ENCODE measurements at regions not wholly inside any gene's neighbourhood (a gene's known extent, or its start where the extent isn't known, plus 50 kb on each side); places are given as distances from the start of the nearest gene placed in this dataset.

DNA sequence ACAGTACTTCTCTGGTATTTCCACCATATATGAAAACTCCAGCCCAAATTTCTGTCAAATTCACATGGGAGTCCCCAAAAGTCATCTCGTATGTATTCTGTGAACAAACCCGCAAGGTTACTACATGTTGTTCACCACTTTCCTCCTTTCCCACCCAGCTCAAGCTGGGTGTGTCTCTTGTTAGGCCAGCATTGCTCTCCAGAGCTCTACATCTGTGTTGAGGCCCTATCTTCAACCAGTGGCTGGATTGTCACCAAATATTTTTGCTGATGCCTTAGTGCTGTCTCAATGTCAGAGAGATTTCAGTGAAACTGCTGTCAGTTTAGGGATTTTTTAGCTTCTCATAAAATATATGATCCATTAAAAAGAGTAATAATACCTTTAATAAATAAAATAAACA is 230.9 kb downstream of the BTG1 start:
- TF ChIP-seq, protein P1, sequence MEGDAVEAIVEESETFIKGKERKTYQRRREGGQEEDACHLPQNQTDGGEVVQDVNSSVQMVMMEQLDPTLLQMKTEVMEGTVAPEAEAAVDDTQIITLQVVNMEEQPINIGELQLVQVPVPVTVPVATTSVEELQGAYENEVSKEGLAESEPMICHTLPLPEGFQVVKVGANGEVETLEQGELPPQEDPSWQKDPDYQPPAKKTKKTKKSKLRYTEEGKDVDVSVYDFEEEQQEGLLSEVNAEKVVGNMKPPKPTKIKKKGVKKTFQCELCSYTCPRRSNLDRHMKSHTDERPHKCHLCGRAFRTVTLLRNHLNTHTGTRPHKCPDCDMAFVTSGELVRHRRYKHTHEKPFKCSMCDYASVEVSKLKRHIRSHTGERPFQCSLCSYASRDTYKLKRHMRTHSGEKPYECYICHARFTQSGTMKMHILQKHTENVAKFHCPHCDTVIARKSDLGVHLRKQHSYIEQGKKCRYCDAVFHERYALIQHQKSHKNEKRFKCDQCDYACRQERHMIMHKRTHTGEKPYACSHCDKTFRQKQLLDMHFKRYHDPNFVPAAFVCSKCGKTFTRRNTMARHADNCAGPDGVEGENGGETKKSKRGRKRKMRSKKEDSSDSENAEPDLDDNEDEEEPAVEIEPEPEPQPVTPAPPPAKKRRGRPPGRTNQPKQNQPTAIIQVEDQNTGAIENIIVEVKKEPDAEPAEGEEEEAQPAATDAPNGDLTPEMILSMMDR (IDR thresholded peaks at IDR 0.05), result no peak
- TF ChIP-seq POLR2A (IDR thresholded peaks at IDR 0.05), result no peak
- Histone ChIP-seq H3K4me3 (no peak overlapping the region), H3K27ac (no peak overlapping the region), H3K36me3 (no peaks in the 10 kb centered on the region), H3K9me3 (no peaks in the 10 kb centered on the region), H3K27me3 (no peaks in the 10 kb centered on the region), H3K4me1 (no peaks in the 10 kb centered on the region)
- intact Hi-C loops (cut with DNase I), result no loop called here
- ATAC-seq, result no peak
- WGBS (ENCODE audit: insufficient coverage, low coverage, low lambda C conversion rate, missing lambda C conversion rate), result 100% methylated on average over 2 of the region's 2 CpGs
- no peak for DNase-seq

DNA sequence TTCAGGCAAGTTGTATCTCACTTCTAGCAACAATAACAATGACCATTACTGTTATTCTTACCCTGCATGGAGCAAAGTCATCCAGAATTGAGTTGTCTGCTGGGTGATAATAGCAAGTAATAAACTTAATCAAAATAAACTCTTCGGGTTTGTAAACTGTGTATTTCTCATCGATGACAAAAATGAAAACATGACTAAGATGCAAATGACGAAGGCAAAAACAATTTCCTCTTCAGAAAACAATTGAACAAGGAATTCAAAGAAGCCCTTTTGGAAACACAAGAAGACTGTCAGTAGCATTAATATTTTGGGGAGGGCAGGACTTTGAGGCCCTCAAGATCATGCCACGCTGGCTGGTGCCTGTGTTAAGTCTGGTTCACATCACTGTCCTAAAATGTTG is 232.0 kb downstream of the BTG1 start:
- intact Hi-C loops (cut with DNase I), result no loop called here
- no peak for ATAC-seq

DNA sequence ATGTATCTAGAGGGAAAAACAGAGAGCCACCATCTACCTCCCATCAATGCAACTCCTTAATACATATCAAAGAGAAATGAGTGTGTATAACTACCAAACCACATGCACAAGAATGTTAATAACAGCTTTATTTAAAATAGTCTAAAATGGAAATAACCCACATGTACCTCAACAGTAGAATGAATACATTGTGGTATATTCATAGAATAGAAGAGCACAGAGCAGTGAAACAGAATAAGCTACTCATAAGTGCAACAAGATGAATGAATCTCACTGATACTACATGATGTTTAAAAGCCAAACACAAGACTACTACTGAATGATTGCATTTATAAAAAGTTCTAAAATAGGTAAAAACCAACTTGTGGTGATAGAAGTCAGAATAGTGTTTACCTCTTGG is 232.5 kb downstream of the BTG1 start:
- no peak for ATAC-seq
- no peak overlapping the region for H3K4me3 ChIP-seq
- no peak for DNase-seq
- H3K4me1 ChIP-seq, result no peaks in the 10 kb centered on the region
- no peak overlapping the region for H3K27ac ChIP-seq
- intact Hi-C loops (cut with DNase I), result no loop called here
- no peaks in the 10 kb centered on the region for H3K27me3 ChIP-seq
- no peak for TF ChIP-seq POLR2A (IDR thresholded peaks at IDR 0.05)
- TF ChIP-seq, protein P1 (IDR thresholded peaks at IDR 0.05), result no peak
- no peaks in the 10 kb centered on the region for H3K36me3 ChIP-seq
- H3K9me3 ChIP-seq, result no peaks in the 10 kb centered on the region

More for the DNA sequence above, 232.0 kb downstream of the BTG1 start:
- WGBS (ENCODE audit: insufficient coverage, low coverage, low lambda C conversion rate, missing lambda C conversion rate), result 78% methylated on average over 3 of the region's 4 CpGs
- Histone ChIP-seq H3K36me3 (no peaks in the 10 kb centered on the region), H3K27ac (no peak overlapping the region), H3K4me3 (no peak overlapping the region), H3K4me1 (no peaks in the 10 kb centered on the region), H3K9me3 (no peaks in the 10 kb centered on the region), H3K27me3 (no peaks in the 10 kb centered on the region)
- no peak for DNase-seq
- TF ChIP-seq POLR2A (IDR thresholded peaks at IDR 0.05), result no peak
- TF ChIP-seq, protein P1 (IDR thresholded peaks at IDR 0.05), result no peak

DNA sequence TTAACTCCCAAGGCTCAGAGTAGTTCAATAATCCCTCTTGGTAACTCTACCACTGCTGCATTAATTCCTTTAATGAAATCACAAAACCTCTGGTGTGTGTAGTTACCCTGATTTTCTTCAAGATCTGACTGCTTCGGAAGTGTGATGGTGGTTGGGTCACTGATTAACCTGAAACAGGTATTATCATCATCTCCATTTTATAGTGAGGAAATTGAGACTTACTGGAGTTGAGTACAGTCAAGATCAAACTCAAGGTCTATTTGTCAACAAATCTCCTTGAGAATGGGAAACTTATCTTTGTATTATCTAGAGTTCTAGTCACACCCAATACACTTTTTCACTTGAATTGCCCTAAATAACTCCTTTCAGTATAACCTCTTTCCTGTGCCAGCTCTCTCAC is 233.5 kb downstream of the BTG1 start:
- no peaks in the 10 kb centered on the region for H3K9me3 ChIP-seq
- TF ChIP-seq, protein P1 (IDR thresholded peaks at IDR 0.05), result no peak
- no peak for TF ChIP-seq POLR2A (IDR thresholded peaks at IDR 0.05)
- WGBS (ENCODE audit: insufficient coverage, low coverage, low lambda C conversion rate, missing lambda C conversion rate), result 67% methylated on average over 1 of the region's 1 CpG
- DNase-seq (no peak), ATAC-seq (no peak)
- no peaks in the 10 kb centered on the region for H3K36me3 ChIP-seq
- H3K27me3 ChIP-seq, result no peaks in the 10 kb centered on the region
- H3K27ac ChIP-seq, result no peak overlapping the region
- no peak overlapping the region for H3K4me3 ChIP-seq
- intact Hi-C loops (cut with DNase I), result no loop called here
- H3K4me1 ChIP-seq, result no peaks in the 10 kb centered on the region

DNA sequence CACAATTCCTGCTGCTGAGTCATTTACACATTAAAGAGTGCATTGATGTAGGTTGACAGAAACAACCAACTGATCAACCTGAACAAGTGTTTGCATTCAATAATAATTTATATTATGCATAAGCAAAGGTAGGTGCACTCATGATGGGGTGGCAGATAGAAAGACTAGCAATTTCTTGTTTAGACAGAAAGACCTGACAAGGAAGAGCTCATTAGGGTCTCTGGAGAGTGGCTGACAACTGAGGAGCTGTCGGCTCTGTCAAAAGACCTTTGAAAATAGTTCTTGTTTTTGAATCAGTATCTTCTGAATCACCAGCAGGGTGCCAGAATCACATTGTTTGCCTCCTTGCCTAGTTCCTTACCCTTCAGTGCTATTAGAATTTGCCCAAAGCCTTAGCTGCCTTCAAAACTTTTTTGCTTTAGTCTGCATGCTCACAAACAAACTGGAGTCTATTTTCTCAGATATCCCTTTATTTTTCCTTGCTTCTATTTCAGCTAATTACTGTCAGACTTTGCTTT is 234.7 kb downstream of the BTG1 start:
- Histone ChIP-seq H3K27me3 (no peaks in the 10 kb centered on the region), H3K4me1 (no peaks in the 10 kb centered on the region), H3K4me3 (no peak overlapping the region), H3K27ac (no peak overlapping the region), H3K9me3 (no peaks in the 10 kb centered on the region), H3K36me3 (no peaks in the 10 kb centered on the region)
- TF ChIP-seq, protein P1 (IDR thresholded peaks at IDR 0.05), result no peak
- no peak for TF ChIP-seq POLR2A (IDR thresholded peaks at IDR 0.05)
- ATAC-seq (no peak), DNase-seq (no peak)
- intact Hi-C loops (cut with DNase I), result no loop called here
- no CpG with 5 or more reads among the region's 1 CpG for WGBS (ENCODE audit: insufficient coverage, low coverage, low lambda C conversion rate, missing lambda C conversion rate)

Data from right lobe of liver (tissue), 6 donors.